HTR-8/SVneo (cell line): ENCODE measurements at regions not wholly inside any gene's neighbourhood (a gene's known extent, or its start where the extent isn't known, plus 50 kb on each side); places are given as distances from the start of the nearest gene placed in this dataset.

ENCODE experiments used
- DNase-seq: peaks from one replicate; pipeline ENCODE4 v3.0.0; 2011; ENCODE audit warnings: low spot score, mixed read lengths; ENCODE audit not compliant: insufficient read length
- FAIRE-seq: peaks from 2 replicates; lab custom pipeline; 2011; peaks lifted over from hg19 to GRCh38; lab: Jason Lieb, UNC

DNA sequence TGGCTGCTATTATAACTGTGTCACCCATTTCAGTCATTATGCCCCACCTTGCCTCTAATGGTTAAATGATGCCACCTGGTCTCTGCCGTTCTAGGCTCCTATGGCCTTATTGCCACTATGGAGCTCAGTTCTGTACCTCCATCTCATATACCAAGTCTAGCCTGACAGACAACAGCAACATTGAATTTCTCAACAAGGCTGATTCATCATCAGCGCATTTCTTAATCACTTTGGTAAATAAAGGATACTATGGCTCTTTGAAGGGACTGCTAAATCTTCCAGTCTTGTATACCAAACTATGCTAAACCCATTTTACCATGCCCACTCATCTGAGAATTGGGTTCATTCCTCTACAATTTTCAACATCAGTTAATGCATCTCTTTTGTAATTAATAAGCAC, 784.5 kb upstream of the CELF4 start:
- FAIRE-seq (no peak), DNase-seq (no peak)

DNA sequence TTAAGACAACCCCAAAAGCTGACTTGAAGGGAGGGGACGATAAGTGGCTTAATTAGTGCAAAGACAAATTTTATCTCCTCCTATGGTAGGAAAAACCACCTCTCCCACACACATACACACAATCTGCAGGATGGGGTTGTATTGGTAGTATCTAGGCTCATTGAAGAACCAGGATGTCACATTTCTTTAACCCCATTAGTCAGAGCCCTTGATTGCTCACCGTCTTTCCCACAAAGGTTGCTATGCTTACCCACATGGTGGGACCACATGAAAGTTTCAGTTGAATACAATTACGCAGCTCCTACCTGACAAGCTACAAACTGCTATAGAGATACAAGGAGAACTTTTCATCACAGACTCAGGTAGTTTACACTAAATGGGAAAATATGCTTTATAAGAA, 765.0 kb upstream of the CELF4 start:
- DNase-seq (no peak), FAIRE-seq (no peak)

DNA sequence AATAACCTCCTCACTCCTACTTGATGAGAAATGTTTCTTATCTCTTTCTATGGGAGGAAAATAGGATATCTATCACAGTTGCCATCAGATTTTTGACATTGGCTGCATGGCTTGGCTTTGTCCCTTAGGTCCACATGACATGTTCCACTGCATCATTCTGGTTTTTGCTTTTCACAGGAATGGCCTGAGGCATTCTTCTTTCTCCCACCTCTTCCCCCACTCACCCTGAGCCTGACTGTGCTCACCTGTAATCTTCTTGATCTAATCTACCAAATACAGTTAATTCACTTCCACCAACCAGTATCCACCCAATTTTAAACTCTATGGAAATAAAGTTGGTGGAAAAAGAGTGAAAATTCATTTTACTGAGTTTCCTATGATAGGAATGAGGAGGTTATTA, 763.5 kb upstream of the CELF4 start:
- DNase-seq (no peak), FAIRE-seq (no peak)

DNA sequence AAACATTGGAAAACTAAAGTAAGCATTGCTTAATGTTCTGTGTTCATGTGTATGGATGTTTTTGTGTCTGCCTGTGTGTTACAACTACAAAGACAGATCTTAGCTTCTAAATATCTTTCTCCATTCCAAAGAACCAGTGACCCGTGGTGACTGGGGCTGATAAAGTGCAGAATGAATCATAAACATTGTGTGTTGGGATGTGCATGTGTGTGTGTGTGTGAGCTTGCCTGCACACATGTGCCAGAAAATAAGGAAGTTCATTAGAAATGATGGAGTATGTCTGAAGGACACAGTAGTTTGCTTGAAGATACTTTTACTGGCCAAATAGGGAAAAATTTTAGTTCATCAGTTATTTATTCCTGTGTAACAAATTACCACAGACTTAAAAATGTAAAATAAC, 756.6 kb upstream of the CELF4 start:
- no peak for DNase-seq
- no peak for FAIRE-seq

DNA sequence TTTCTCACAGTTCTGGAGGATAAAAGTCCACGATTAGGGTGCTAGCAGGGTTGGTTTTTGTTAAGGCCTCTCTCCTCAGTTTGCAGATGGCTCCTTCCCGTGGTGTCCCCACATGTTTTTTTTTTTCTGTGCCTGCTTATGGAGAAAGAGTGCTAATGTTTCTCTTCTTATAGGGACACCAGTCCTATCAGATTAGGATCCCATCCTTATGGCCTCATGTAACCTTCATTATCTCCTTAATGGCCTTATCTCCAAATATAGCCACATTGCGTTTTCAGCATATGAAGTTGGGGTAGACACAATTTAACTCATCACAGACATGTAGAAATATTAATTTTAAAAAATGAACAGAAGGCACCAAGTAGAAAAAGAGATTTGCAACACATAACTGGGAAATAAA, 755.7 kb upstream of the CELF4 start:
- DNase-seq (no peak), FAIRE-seq (no peak)

DNA sequence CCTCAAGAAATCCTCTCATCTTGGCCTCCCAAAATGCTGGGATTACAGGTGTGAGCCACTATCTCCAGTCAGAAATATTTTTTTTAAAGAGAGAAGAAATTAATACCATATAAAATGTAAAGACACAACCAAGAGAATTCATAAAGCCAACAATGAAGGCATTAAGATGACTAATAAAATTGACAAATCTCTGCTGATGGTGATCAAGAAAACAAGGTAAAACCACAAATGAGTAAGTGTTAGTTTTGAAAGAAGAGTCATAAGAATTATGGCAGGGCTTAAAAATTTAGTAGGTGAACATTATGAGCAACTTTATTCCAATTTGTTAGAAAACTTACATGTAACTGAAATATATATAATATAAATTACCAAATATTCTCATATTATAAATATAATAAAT, 752.8 kb upstream of the CELF4 start:
- FAIRE-seq (no peak), DNase-seq (no peak)

DNA sequence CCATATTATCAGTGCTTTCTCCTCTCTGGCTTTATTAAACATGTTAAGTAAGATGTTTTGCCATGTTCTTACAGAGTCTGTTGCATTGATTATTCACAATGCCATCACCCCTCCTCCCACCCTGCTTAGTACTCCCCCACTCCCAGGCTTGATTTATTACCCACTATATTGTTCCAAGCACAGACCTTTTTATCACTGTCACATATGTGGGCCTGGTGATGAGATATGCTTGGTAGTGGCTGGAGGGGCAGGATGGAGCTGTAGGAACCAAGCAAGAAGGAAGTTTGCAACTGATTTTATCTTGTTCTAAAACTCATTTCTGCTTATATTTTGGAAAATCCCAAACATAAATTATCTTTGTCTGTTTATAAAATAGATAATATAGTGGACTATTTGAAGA, 748.2 kb upstream of the CELF4 start:
- DNase-seq (no peak), FAIRE-seq (no peak)

- DNase-seq (no peak), FAIRE-seq (no peak)
Observed at GRCh38 chr18:38312532-38312931, 746.9 kb upstream of the CELF4 start.

GRCh38 chr18:38310936-38311335, 745.3 kb upstream of the CELF4 start:
- FAIRE-seq (no peak), DNase-seq (no peak)

- DNase-seq (no peak), FAIRE-seq (no peak)
Observed at GRCh38 chr18:38307914-38308313, 742.3 kb upstream of the CELF4 start.

DNA sequence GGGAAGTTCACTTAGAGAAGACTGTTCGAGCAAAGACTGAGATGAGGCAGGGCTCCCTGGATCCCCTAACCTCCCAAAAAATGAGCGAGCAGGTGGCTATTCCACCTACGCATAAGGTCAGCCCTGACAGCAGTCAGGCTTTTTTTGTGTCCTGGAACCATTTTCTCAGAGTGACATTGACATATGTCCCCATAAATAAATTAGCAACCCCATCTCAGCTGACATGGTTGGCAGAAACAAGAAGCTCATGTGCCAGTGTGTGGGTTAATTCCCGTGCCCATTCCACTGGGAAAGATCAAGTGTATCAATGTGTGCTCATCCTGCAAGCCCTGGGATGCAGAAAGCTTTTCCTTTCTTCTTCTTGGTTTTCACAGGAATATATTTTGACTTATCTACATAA, 740.4 kb upstream of the CELF4 start:
- DNase-seq (no peak), FAIRE-seq (no peak)

DNA sequence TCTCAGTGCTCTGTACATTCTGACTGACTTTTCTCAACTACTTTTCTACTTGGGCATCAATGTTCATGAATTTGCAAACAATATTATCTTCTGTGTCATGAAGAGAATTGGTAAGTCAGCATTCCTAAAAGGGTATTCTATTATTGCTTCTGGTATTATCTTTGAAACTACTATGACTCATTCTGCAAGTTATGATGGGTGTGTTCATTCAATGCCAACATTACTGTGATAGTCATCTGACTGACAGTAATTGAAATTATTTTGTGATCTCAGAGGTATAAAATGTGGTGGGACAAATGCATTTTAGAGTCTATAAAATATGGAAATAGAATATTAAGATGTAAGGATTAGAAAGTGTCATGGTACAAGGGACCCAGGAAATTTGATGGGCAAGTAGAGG, 736.0 kb upstream of the CELF4 start:
- DNase-seq (no peak), FAIRE-seq (no peak)

- FAIRE-seq = no peak
- no peak for DNase-seq
Observed at GRCh38 chr18:38297910-38298309, 732.3 kb upstream of the CELF4 start.

DNA sequence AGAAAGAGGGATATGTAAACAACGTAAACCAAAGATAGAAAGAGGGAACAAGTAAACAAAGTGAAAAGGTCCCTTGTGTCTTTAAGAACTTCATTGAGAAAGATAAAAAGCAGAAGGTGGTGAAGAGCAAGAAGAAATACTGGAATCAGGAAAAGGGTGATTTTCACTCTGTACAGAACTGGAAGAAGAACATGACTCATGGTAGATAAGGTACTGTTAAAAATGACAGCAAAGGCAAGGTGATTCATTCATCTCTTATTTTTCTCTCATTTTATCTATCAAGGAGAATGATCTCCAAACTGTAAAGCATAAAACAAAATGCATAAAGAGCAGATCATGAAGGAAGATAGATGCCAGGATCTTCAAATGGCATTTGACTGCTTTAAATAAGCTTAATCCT, 724.6 kb upstream of the CELF4 start:
- DNase-seq (no peak), FAIRE-seq (no peak)

- FAIRE-seq (no peak), DNase-seq (no peak)
Observed at GRCh38 chr18:38284972-38285371, 719.4 kb upstream of the CELF4 start.

DNA sequence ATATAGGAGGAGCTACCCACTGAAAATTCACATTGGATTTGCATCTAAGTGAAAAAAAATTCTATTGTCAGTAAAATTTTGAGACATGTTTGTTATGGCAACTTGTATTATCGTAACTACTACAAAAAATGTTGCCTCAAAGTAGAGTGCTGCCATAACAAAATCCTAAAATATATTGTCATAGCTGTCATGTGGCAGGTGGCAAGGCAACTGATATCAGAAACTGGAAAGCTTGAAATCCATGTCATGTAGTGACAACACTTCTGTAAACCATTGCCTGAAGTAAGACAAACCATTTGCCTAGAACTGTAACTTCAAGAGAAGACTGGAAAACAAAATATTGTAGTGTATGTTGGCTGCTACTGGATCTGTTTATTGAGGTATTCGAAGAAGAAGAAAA, 697.5 kb upstream of the CELF4 start:
- no peak for DNase-seq
- FAIRE-seq = no peak

- no peak for DNase-seq
- no peak for FAIRE-seq
Observed at GRCh38 chr18:38262661-38263060, 697.1 kb upstream of the CELF4 start.

DNA sequence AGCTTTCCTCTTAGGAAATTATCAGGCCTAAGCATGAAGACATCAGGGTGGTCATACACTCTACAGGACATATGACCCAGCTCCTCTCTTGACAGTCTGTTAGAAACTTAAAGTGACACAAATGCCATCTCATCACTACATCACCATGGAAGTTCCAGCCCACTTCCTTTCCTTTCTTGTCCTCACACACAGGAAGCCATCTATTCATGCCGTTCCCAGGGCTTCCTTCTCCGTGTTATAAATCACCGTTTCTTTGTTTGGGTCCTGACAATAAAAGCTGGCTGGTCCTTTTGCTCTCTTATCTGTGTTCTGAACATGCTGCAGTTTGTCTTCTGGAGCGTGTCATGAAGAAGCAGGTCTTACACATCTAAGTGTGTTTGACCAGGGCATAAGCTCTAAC, 692.1 kb upstream of the CELF4 start:
- FAIRE-seq = no peak
- no peak for DNase-seq

DNA sequence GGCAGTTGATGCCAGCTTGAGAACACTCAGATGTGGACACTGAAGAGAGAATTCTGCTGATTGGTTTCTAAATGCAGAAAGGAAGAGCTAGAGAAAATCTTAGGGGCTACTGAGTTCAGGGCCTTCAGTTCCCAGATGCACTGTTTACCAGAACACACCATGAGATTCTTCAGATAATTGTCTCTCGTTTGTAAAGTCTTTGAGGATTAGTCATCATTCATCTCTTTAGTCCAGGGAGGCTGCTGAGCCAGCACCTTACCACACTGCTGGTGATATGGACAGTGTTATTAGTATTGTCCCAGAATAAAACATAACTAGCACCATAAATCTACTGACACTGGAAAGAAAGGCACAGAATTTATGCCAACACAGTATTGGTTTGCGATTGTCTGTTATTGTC, 690.8 kb upstream of the CELF4 start:
- FAIRE-seq = no peak
- no peak for DNase-seq

DNA sequence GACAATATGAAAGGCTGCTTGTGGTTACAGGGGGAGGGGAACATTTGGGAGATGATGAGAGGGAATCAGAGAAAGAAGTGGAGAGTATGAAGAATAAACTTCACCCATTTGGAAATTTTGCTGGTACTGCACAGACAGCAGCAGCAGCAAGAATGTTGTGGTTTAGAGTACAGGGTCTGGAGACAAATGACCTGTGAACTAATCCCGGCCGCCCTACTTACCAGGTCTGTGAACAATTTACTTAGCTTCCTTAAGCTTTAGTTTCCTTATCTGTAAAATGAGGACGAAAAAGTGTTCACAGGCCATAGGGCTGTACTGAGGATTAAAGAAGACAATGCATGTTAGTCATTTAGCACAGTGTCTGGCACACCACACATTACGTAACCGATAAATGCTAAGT, 685.4 kb upstream of the CELF4 start:
- no peak for FAIRE-seq
- no peak for DNase-seq

GRCh38 chr18:38244480-38244879, 678.9 kb upstream of the CELF4 start:
- FAIRE-seq = no peak

GRCh38 chr18:38243291-38243690, 677.7 kb upstream of the CELF4 start:
- DNase-seq (no peak), FAIRE-seq (no peak)

More at GRCh38 chr18:38244480-38244879, 678.9 kb upstream of the CELF4 start:
- DNase-seq = no peak

DNA sequence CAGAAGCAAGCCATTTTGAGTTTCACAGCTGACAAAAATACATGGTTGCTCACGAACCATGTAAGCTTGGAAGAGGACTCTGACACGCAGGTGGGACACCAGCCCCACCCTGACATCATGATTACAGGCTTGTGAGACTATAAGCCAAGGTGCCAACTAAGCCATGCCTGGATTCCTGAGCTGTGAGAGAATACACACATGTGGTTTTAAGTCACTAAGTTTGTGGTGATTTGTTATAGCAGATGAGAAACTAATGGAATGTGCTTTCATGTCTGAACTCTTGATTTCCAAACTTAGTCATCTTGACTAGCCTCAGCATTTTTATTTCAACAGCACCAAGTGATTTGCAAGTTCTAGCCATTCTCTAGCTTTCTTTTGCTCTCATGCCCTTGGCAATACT, 676.1 kb upstream of the CELF4 start:
- DNase-seq (no peak), FAIRE-seq (no peak)
